Neural cell (in vitro differentiated cells): ENCODE measurements at regions not wholly inside any gene's neighbourhood (a gene's known extent, or its start where the extent isn't known, plus 50 kb on each side); places are given as distances from the start of the nearest gene placed in this dataset.

Experiments used
- H2AFZ ChIP-seq: fragments of 200-600, 300-800 bp; sonication (generic), shearing (Covaris generic); 2 replicates; pipeline ENCODE4 v1.6.0; 2014; ENCODE audit warnings: low read depth, mild to moderate bottlenecking, antibody characterized with exemption, low read length, moderate library complexity
- H3F3A ChIP-seq: fragments of 200-600 bp; shearing (Covaris generic); 2 replicates; pipeline ENCODE4 v1.6.1; 2016; ENCODE audit warnings: mild to moderate bottlenecking, moderate library complexity, mixed read lengths, antibody characterized with exemption, low read length; ENCODE audit not compliant: insufficient read depth, poor library complexity, severe bottlenecking
- H3K27ac ChIP-seq: fragments of 200-600, 300-800 bp; sonication (generic), shearing (Covaris generic); 2 replicates; pipeline ENCODE4 v1.5.1; 2014; ENCODE audit warnings: mild to moderate bottlenecking, low read length, moderate library complexity
- H3K27me3 ChIP-seq: fragments of 300-800, 200-600 bp; sonication (generic), shearing (Covaris generic); 2 replicates; pipeline ENCODE4 v1.6.0; 2014; ENCODE audit warnings: mild to moderate bottlenecking, low read depth, low read length, moderate library complexity; ENCODE audit not compliant: insufficient read depth
- H3K36me3 ChIP-seq: fragments of 300-800, 200-600 bp; sonication (generic), shearing (Covaris generic); 2 replicates; pipeline ENCODE4 v1.5.1; 2014; ENCODE audit warnings: mild to moderate bottlenecking, antibody characterized with exemption, low read length, moderate library complexity; ENCODE audit not compliant: insufficient read depth
- H3K4me2 ChIP-seq: fragments of 300-800, 200-600 bp; sonication (generic), shearing (Covaris generic); 2 replicates; pipeline ENCODE4 v1.6.0; 2014; ENCODE audit warnings: mild to moderate bottlenecking, low read length
- H3K4me3 ChIP-seq: fragments of 300-800, 200-600 bp; sonication (generic), shearing (Covaris generic); 2 replicates; pipeline ENCODE4 v1.5.1; 2014; ENCODE audit warnings: mild to moderate bottlenecking, low read length, moderate library complexity
- H3K79me2 ChIP-seq: fragments of 200-600 bp; shearing (Covaris generic); replicated peaks from 2 replicates; pipeline ENCODE4 v1.6.0; 2014; ENCODE audit warnings: mild to moderate bottlenecking, low read length, moderate library complexity; ENCODE audit not compliant: insufficient read depth
- H3K9ac ChIP-seq: fragments of 300-800, 200-600 bp; sonication (generic), shearing (Covaris generic); 2 replicates; pipeline ENCODE4 v1.6.1; 2016; ENCODE audit warnings: mild to moderate bottlenecking, low read length, mixed read lengths
- H3K9me2 ChIP-seq: fragments of 200-600 bp; shearing (Covaris generic); 2 replicates; pipeline ENCODE4 v1.6.1; 2016; ENCODE audit warnings: mild to moderate bottlenecking, low read length, mixed read lengths; ENCODE audit not compliant: insufficient read depth
- H3K9me3 ChIP-seq: fragments of 200-600, 300-800 bp; sonication (generic), shearing (Covaris generic); 2 replicates; pipeline ENCODE4 v1.6.1; 2016; ENCODE audit warnings: mild to moderate bottlenecking, mixed run types, low read length, moderate library complexity, mixed read lengths
- H4K20me1 ChIP-seq: fragments of 200-600 bp; shearing (Covaris generic); 2 replicates; pipeline ENCODE4 v1.6.1; 2016; ENCODE audit warnings: mild to moderate bottlenecking, mixed run types; ENCODE audit not compliant: insufficient read depth
- CTCF ChIP-seq: fragments of 450-650 bp; IDR thresholded peaks from 2 replicates; pipeline ENCODE4 v1.5.1; 2014; ENCODE audit warnings: antibody characterized with exemption, mild to moderate bottlenecking, moderate library complexity; ENCODE audit not compliant: poor library complexity, severe bottlenecking
- EP300 ChIP-seq: fragments of 450-650 bp; conservative IDR thresholded peaks from 2 replicates; pipeline ENCODE4 v1.6.1; 2014; ENCODE audit warnings: antibody characterized with exemption, mild to moderate bottlenecking, moderate library complexity; ENCODE audit not compliant: poor library complexity, severe bottlenecking
- EZH2 ChIP-seq: fragments of 200-600, 300-800 bp; shearing (Covaris generic), sonication (generic); IDR thresholded peaks from 2 replicates; pipeline ENCODE4 v1.6.1; 2014; ENCODE audit warnings: antibody characterized with exemption, low read length, borderline replicate concordance, mild to moderate bottlenecking; ENCODE audit not compliant: insufficient read depth, poor library complexity, severe bottlenecking
- MXI1 ChIP-seq: fragments of 450-650 bp; conservative IDR thresholded peaks from 2 replicates; pipeline ENCODE4 v1.6.1; 2014; ENCODE audit warnings: antibody characterized with exemption, mild to moderate bottlenecking; ENCODE audit not compliant: poor library complexity, severe bottlenecking
- POLR2AphosphoS5 ChIP-seq: IDR thresholded peaks from 2 replicates; pipeline ENCODE4 v1.6.1; 2012
- RAD21 ChIP-seq: fragments of 450-650 bp; conservative IDR thresholded peaks from 2 replicates; pipeline ENCODE4 v1.6.1; 2014; ENCODE audit warnings: antibody characterized with exemption, mild to moderate bottlenecking, moderate library complexity
- REST ChIP-seq: IDR thresholded peaks from 2 replicates; pipeline ENCODE4 v1.6.1; 2012; ENCODE audit warnings: borderline replicate concordance
- SMC3 ChIP-seq: fragments of 450-650 bp; conservative IDR thresholded peaks from 2 replicates; pipeline ENCODE4 v1.6.1; 2014; ENCODE audit warnings: antibody characterized with exemption, mild to moderate bottlenecking, moderate library complexity; ENCODE audit not compliant: poor library complexity
- TAF1 ChIP-seq: IDR thresholded peaks from 2 replicates; pipeline ENCODE4 v1.6.1; 2012; ENCODE audit warnings: low read depth
- small RNA-seq, 3 experiments: library from RNA; depleted of rRNA; stranded (forward); fragments of <200 nt; gene quantifications; one replicate each; pipeline ENCODE3, GENCODE V24; 2012

DNA sequence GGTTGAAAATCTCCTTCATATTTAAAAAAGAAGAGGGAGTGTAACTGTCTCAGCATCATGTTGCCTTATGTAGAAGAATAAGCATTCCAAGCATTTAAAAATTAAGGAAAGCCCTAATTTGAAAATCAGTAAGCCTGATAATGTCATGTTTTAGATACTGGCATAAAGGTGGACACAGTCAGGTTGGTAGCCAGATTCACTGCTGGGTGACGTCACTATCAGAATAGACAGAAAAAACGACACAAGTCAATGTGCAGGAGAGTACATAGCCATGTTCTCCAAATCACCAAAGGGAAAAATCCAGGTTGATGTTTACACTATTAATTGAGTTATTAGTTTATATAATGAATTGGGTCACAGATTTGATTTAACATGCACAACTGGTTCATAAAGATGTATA, 50.8 kb upstream of the POU3F2 start:
- Histone ChIP-seq H3F3A (no peaks in the 10 kb centered on the region), H3K4me3 (no peak overlapping the region), H3K9me2 (no peaks in the 10 kb centered on the region), H3K36me3 (no peaks in the 10 kb centered on the region), H3K79me2 (no peaks in the 10 kb centered on the region), H3K9me3 (no peaks in the 10 kb centered on the region), H3K27me3 (no peaks in the 10 kb centered on the region), H3K4me2 (no peak overlapping the region), H3K9ac (no peak overlapping the region), H4K20me1 (no peaks in the 10 kb centered on the region), H2AFZ (no peak overlapping the region), H3K27ac (no peak overlapping the region)
- TF ChIP-seq CTCF (no peak), EP300 (no peak), EZH2 (no peak), POLR2AphosphoS5 (no peak), MXI1 (no peak), SMC3 (no peak), RAD21 (no peak), REST (no peak), TAF1 (no peak)

Small RNA genes in the stretch of these regions (small RNA-seq; reads per million reads assigned to genes)
- gene AL589826.1 (0 reads per million in 3 experiments), gene MIR2113 (8.6 to 43.0 (median 40.5) reads per million in 3 experiments)
